ENCODE measurements at regions not wholly inside any gene's neighbourhood (a gene's known extent, or its start where the extent isn't known, plus 50 kb on each side); places are given as distances from the start of the nearest gene placed in this dataset.

DNA sequence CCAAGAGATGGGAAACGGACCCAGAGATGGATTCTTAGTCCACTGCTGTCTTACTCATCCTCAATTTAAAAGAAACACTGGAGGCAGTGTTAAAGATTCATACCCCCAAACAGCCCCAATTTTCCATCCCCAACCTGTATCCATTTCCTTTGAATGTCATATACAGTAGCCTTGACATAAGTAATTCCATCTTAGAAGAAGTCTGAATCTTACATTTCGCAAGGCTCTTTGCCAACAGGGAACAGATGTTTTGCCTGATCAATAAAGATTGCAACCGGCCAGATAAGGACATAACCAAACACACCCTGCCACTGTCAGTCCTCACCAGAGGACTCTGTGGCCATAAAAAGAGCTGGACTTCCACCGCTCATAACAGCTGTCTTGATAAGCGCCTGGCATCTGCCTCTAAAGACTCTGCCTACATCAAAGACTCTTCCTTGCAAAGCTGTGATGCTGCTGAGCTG, 59.0 kb upstream of the MED9 start:
- DNase-seq = no peak

DNA sequence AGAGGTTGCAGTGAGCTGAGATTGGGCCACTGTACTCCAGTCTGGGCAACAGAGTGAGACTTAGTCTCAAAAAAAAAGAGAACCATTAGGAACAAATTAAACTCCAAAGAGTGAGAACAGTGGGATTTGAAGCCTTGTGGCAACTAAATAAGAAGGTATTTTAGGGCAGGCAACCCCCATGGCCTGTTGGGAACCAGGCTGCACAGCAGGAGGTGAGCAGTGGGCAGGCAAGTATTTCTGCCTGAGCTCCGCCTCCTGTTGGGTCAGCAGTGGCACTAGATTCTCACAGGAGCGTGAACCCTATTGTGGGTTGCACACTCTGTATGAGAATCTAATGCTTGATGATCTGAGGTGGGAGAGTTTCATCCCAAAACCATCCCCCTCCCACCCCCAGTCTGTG, 57.6 kb upstream of the MED9 start:
- no peak for DNase-seq

DNA sequence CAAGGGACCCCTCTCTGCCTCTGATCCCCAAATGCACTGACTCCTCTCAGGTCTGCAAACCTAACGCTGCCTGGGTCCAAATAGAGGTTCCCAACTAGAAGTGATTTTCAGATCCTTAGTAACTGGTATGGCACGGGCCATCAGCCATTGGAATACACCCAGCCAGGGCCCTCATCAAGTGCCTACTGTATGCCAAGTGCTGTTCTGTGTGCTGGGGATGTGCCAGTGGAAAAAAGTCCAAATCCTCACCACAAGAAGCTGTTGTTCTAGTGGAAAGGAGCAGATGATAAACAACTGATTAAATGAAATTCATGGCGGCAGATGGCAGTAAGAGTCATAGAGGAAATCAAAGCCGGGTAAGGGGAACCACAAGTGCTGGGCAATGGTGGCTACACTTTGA, 57.2 kb upstream of the MED9 start:
- no peak for DNase-seq

DNA sequence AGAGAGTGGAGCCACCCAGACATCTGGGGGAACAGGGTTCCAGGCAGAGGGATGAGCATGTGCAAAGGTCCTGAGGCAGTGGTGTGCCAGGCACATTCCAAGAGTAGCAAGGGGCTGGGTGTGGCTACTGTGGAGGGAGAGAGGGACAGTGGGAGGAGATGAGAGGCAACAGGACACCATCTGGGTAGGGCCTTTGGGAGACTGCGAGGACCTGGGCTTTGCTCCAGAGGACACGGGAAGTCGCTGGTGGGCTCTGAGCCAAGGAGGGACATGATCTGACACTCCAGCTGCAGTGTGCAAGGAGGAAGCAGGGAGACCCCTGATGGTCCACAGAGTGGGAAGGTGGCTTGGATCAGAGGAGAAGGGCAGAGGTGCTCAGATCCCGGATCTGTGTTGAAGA, 56.7 kb upstream of the MED9 start:
- no peak for DNase-seq

DNA sequence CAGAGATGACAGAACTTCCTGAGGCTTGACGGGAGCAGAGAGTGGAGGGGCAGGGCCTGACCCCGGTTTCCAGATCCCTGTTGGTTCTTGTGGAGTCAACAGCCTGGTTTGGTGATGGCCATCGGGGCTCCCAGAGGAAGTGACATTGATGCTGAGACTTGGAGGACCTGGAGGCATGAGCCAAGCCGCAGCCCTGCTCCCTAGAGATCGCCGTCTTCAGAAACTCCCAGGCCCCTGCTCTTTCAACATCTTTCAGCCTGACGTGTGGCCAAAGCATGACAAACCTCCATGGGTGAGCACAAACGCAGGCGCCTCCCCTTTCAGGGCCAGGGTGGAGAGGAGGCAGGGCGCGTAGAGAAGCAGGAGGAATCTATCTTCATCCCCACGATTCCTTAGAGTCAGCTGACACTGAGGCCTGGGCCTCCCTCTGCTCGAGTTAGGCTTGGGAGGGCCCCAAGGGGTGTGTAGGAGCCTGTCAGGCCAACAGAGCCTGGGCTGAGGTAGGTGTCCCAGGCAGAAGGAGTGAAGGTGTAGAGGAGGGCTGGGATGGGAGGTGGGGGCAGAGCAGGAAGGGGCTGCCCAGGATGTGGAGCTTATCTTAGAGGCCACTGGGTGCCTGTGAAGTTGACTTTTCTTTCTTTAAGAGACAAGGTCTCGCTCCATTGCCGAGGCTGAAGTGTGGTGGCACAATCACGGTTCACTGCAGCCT, 56.1 kb upstream of the MED9 start:
- no peak for DNase-seq

DNA sequence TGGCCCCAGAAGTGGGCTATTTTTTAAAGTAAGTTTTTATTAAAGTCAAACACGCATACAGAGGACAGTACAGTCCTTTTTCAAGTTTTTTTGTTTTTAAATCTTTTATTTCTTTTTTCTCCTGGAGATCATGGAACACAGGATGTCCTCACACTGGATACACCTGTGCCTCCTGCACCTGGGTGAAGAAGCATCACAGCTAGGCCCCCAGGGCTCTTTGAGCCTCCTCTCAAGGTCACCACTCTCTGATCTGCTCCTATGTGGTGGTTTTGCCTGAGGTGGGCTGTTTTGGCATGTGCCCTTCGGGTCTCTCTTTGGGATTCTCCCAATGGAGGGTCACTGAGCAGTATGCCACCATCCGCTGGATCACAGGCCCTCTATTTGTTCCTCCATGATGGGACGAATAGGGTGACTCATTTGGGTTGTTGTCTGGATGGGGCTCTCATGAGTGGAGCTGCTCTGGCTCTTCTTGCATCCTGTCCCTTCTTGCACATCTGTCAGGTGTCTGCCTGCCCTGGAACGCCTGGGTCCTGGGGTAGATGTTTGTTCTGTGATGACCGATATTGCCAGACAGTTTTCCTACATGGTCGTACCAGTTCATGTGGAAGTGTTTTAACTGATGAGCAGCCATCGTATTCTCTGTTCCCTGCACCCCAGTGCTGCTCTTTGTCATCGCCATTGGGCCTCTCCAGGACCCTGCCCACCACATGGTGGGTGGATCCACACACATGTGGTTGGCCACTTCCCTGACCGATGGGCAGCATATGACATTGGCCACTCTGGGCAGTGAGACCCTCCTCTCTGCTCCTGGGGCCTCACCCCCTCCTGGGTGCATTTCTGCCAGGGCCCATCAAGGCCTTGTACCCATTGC, 55.2 kb upstream of the MED9 start:
- no peak for DNase-seq

DNA sequence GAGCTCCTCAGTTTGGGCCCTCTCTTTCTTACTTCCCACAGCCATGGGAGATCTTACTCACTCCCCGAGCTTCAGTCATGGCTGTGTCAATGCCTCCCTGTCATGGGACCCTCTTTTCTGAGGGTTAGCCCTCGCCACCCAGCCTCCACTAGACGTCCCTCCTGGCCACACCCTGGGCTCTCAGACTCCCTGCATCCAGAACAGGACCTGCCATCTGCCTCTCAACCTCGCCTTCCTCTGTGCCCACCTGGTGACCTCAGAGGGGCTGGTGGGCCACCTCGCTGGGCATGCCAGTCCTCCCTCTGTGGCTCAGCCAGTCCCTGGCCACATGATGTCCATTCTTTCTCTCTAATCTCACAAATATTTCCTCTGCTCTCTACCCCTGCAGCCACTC, 54.6 kb upstream of the MED9 start:
- no peak for DNase-seq

DNA sequence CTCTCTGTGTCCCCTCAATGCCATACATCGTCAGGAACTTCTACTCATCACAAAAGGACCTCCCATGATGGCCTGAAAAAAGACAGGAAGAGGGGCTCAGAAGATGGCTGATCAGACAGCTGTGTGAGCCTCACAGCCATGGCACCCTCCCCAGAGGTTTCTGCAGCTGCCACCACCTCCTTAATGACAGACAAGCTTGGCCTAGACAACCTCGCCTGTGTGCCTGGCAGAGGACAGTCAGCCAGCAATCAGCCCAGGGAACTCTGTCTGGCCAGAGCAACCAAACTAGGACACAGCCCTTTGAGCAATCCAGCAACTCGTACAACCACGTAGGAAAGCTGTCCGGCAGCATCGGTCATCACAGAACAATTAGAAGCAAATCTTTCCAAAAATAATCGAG, 54.2 kb upstream of the MED9 start:
- DNase-seq = no peak

DNA sequence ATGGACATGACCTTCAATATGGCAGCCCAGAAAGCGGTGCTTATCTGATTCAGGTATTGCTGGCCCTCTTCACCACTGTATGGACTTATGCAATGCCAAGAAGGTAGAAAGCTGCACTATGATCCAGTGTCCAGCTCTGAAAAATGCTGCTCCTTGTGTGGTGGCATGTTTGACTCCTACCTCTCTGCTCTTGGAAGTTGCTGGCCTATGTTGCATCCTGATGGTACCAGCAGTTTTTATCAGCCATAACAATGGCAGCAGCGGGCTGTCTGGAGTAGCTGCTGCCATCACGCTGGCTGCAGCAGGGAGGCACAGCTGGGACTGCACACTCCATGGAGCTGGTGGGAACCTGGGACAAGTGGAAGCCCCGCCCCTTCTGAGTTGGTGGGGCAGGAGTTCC, 53.1 kb upstream of the MED9 start:
- DNase-seq = no peak

DNA sequence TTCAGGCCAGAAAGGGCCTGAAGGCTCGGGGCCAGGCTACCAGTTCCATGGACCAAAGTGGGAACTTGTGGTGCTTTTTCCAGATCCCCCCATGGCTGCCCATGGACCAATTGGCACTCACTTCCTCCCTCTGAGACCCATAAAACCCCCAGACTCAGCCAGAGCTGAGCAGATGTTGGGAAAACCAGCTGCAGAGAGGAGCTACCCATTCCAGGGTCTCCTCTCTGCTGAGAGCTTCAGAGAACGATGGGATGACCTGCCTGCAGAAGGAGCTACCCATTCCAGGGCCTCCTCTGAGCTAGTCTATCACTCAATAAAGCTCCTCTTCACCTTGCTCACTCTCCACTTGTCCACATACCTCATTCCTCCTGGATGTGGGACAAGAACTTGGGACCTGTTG, 52.2 kb upstream of the MED9 start:
- DNase-seq = no peak

DNA sequence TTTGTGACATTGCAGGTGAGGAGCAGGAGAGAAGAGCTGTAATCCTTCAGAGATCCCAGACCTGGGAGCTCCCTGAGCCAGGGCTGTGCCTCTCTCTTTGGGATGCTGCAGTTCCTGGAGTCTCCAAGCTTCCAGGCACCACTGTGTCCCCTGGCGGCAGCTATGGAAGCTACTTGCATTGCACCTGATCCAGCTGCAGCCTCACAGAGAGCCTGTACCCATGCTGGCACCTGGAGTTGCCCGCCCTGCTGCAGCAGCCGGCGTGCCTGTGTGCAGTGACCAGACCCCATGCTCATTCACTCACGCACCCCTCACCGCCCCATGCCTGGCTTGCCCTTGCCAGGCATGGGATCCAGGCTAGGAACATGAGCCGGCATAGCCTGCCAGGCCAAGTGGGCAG, 51.8 kb upstream of the MED9 start:
- no peak for DNase-seq

DNA sequence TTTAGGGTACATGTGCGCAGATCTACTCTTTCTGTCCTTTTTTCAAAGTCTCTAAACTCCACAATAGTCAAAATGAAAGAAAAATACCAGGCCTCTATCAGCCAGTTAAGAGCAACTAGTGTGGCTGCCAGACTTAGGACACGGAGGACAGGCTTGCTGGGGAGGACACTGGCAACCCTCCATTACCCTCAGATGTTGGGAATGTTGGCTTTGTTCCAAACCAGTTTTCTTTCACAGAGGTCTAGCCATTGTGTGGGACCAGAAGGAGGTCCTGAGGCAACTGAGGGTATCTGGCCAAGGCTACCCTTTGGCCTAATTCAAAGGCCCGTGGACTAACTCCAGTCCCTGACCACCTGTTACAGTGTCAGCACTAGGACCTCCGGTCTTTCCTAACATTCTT, 51.2 kb upstream of the MED9 start:
- no peak for DNase-seq

DNA sequence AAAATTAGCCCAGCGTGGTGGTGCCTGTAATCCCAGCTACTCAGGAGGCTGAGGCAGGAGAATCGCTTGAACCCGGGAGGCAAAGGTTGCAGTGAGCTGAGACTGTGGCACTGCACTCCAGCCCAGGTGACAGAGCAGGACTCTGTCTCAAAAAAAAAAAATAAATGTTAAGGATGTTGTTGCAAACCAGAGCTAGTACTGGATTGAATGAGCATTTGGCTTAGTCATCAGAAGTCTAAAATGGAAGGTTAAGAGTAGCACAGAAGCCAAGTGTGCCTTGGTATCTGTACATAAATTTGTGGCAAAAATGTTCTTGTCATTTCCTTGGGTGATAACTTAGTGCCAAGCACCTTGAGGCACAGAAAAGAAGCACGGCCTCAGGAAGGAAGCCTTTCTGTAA, 50.6 kb upstream of the MED9 start:
- DNase-seq = no peak

All from CD4-positive, alpha-beta T cell treated with Interleukin-15 for 1 hour (primary cell).